ENCODE measurements at regions not wholly inside any gene's neighbourhood (a gene's known extent, or its start where the extent isn't known, plus 50 kb on each side); places are given as distances from the start of the nearest gene placed in this dataset.

- TF ChIP-seq POLR2A (IDR thresholded peaks at IDR 0.05): no peak
- TF ChIP-seq CTCF (IDR thresholded peaks at IDR 0.05 in 8 of 11, conservative IDR thresholded peaks at IDR 0.05 in 3 of 11): no peak
- no peak for TF ChIP-seq POLR2AphosphoS5 (IDR thresholded peaks at IDR 0.05)
Observed at GRCh38 chr6:74510878-74511277, 695.0 kb downstream of the COL12A1 start.
